Thyroid gland (tissue), 4 donors: ENCODE measurements at regions not wholly inside any gene's neighbourhood (a gene's known extent, or its start where the extent isn't known, plus 50 kb on each side); places are given as distances from the start of the nearest gene placed in this dataset.

Experiments
- DNase-seq, 2 donors: peaks; one replicate each; pipeline ENCODE4 v3.0.0-alpha.2; 2019
- H3K27ac ChIP-seq, 3 donors: fragments of 200-600 bp; sonication (generic); 1 replicate in 2 of 3; 2 replicates in 1 of 3; pipeline ENCODE4 v1.5.1; 2016 to 2019; ENCODE audit warnings: mild to moderate bottlenecking in 1 of 3, moderate library complexity in 1 of 3
- H3K27me3 ChIP-seq: fragments of 200-600 bp; sonication (generic); one replicate; pipeline ENCODE4 v1.5.1; 2019
- H3K36me3 ChIP-seq, 2 donors: fragments of 200-600 bp; sonication (generic); one replicate each; pipeline ENCODE4 v1.5.1; 2016 to 2019
- H3K4me1 ChIP-seq, 2 donors: fragments of 200-600 bp; sonication (generic); one replicate each; pipeline ENCODE4 v1.5.1; 2017 to 2019
- H3K4me3 ChIP-seq, 3 donors: fragments of 200-600 bp; sonication (generic); replicated peaks in 1 of 3; 1 replicate in 2 of 3; 2 replicates in 1 of 3; pipeline ENCODE4 v1.5.1; 2016; ENCODE audit warnings: mild to moderate bottlenecking in 1 of 3
- H3K9me3 ChIP-seq: fragments of 200-600 bp; sonication (generic); one replicate; pipeline ENCODE4 v1.5.1; 2017
- POLR2A ChIP-seq, 2 donors: fragments of 450-650 bp; IDR thresholded peaks; one replicate each; pipeline ENCODE4 v1.6.1; 2017; ENCODE audit warnings: antibody characterized with exemption in 2 of 2, mild to moderate bottlenecking in 2 of 2, moderate library complexity in 1 of 2
- WGBS, 2 donors: methylation state at CpG; one replicate each; pipeline ENCODE4 v1.1.5; 2017; 5-methylcytosine and 5-hydroxymethylcytosine counted together
- intact Hi-C: fragments of 100-400 bp; cut with DNase I; formaldehyde crosslinking; loops from one replicate; pipeline ENCODE4 v1.15.1; 2023
- TF ChIP-seq, protein P1 (sequence below), 6 experiments: fragments of 200-600 bp in 3 of 6; fragments of 450-650 bp in 3 of 6; sonication (generic) in 3 of 6; IDR thresholded peaks; one replicate each; pipeline ENCODE4 v1.5.1; 2016 to 2019; ENCODE audit warnings: antibody characterized with exemption in 6 of 6, mild to moderate bottlenecking in 2 of 6, inconsistent platforms in 1 of 6, moderate library complexity in 1 of 6

- Histone ChIP-seq H3K4me1 (peaks cover 0 to 6% of the 10 kb centered on the region in 2 donors), H3K4me3 (no peak overlapping the region), H3K9me3 (no peaks in the 10 kb centered on the region), H3K27ac (no peak overlapping the region), H3K36me3 (no peaks in the 10 kb centered on the region), H3K27me3 (no peaks in the 10 kb centered on the region)
- intact Hi-C loops = no loop called here
- no peak for DNase-seq
- WGBS, 2 donors = 82 to 84% methylated on average over 11 to 14 of the region's 14 CpGs
- TF ChIP-seq POLR2A (IDR thresholded peaks at IDR 0.05) = no peak
- TF ChIP-seq, protein P1, sequence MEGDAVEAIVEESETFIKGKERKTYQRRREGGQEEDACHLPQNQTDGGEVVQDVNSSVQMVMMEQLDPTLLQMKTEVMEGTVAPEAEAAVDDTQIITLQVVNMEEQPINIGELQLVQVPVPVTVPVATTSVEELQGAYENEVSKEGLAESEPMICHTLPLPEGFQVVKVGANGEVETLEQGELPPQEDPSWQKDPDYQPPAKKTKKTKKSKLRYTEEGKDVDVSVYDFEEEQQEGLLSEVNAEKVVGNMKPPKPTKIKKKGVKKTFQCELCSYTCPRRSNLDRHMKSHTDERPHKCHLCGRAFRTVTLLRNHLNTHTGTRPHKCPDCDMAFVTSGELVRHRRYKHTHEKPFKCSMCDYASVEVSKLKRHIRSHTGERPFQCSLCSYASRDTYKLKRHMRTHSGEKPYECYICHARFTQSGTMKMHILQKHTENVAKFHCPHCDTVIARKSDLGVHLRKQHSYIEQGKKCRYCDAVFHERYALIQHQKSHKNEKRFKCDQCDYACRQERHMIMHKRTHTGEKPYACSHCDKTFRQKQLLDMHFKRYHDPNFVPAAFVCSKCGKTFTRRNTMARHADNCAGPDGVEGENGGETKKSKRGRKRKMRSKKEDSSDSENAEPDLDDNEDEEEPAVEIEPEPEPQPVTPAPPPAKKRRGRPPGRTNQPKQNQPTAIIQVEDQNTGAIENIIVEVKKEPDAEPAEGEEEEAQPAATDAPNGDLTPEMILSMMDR (IDR thresholded peaks at IDR 0.05) = no peak
These were observed 1521.9 kb downstream of the BRD1 start for GRCh38 chr22:48305726-48306235.

DNA sequence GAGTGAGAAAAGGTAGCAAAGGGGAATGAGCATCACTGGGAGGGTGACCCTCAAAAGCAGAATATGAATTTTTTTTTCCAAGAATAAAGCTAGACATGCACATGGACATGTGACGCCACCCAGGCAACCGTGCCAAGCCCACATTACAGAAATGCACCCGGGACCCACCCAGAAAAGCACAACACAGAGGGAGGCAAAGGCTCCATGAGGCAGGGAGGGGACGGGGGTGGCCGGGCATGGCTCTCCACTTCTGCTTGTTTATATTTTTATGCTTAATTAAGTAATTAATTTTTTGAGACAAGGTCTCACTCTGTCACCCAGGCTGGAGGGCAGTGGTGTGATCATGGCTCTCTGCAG, 1524.3 kb downstream of the BRD1 start:
- no peaks in the 10 kb centered on the region for H3K27me3 ChIP-seq
- WGBS, 2 donors = 77 to 88% methylated on average over 5 of the region's 5 CpGs
- intact Hi-C loops = no loop called here

DNA sequence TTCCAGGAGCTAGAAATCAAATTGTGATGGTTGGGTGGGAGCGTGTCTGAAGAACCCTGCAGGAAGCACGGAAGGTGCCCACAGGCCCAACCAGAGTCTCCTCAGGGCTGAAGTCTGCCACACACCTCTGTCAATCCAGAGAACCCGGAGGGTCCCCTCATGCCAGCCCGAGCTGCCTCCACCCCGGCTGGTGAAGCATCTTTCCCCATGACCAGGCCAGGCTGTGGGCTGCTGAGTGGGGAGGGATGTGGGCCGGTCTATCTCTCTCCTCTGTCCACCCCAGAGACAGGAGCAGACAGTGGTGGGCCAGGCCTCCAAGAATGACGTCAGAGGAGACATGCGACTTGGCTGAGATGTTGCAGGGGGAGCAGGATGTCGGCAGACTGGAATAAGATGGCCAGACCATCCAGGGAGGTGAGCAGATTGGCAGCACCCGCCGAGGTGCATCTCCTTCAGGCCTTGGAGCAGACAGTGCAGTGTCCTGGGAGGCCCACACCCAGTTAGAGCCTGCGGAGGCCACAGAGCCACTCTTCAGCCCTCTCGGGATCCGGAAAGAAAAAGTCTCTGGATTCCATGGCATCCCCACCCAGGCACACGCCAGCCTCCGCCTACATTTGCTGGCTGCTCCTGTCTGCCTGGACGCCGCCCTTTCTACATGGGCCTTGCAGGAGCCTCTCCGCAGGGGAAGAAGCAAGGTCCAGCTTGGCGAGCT, 1524.9 kb downstream of the BRD1 start:
- no peaks in the 10 kb centered on the region for H3K36me3 ChIP-seq
- H3K4me3 ChIP-seq = no peak overlapping the region
- no peaks in the 10 kb centered on the region for H3K27me3 ChIP-seq
- H3K4me1 ChIP-seq = peaks cover 0 to 6% of the 10 kb centered on the region in 2 donors
- WGBS, 2 donors = 84 to 91% methylated on average over 16 to 19 of the region's 20 CpGs
- H3K27ac ChIP-seq = no peak overlapping the region
- DNase-seq = no peak
- H3K9me3 ChIP-seq = no peaks in the 10 kb centered on the region
- TF ChIP-seq, protein P1 (IDR thresholded peaks at IDR 0.05) = no peak
- no peak for TF ChIP-seq POLR2A (IDR thresholded peaks at IDR 0.05)
- intact Hi-C loops = no loop called here

More for the DNA sequence above, 1524.3 kb downstream of the BRD1 start:
- peaks cover 0 to 6% of the 10 kb centered on the region in 2 donors for H3K4me1 ChIP-seq
- H3K27ac ChIP-seq = no peak overlapping the region
- no peak for DNase-seq
- H3K4me3 ChIP-seq = no peak overlapping the region
- no peaks in the 10 kb centered on the region for H3K9me3 ChIP-seq
- H3K36me3 ChIP-seq = no peaks in the 10 kb centered on the region
- TF ChIP-seq, protein P1 (IDR thresholded peaks at IDR 0.05) = no peak
- TF ChIP-seq POLR2A (IDR thresholded peaks at IDR 0.05) = no peak

GRCh38 chr22:48301908-48302307, 1525.8 kb downstream of the BRD1 start:
- WGBS, 2 donors = 54 to 69% methylated on average over 6 to 8 of the region's 8 CpGs
- Histone ChIP-seq H3K4me1 (peaks cover 0 to 6% of the 10 kb centered on the region in 2 donors), H3K36me3 (no peaks in the 10 kb centered on the region), H3K27ac (no peak overlapping the region), H3K9me3 (no peaks in the 10 kb centered on the region), H3K4me3 (no peak overlapping the region), H3K27me3 (no peaks in the 10 kb centered on the region)
- DNase-seq = no peak
- TF ChIP-seq POLR2A (IDR thresholded peaks at IDR 0.05) = no peak
- intact Hi-C loops = no loop called here

GRCh38 chr22:48301421-48301820, 1526.3 kb downstream of the BRD1 start:
- H3K36me3 ChIP-seq = no peaks in the 10 kb centered on the region
- no peaks in the 10 kb centered on the region for H3K27me3 ChIP-seq
- H3K4me3 ChIP-seq = no peak overlapping the region
- H3K4me1 ChIP-seq = peaks cover 0 to 6% of the 10 kb centered on the region in 2 donors
- TF ChIP-seq, protein P1 (IDR thresholded peaks at IDR 0.05) = no peak
- no peak for TF ChIP-seq POLR2A (IDR thresholded peaks at IDR 0.05)
- H3K27ac ChIP-seq = no peak overlapping the region
- no peaks in the 10 kb centered on the region for H3K9me3 ChIP-seq
- WGBS, 2 donors = 29 to 38% methylated on average over 11 of the region's 11 CpGs
- peak; percentile 71 to 87 for DNase-seq
- intact Hi-C loops = no loop called here
